HCT116 (cell line): ENCODE measurements at regions not wholly inside any gene's neighbourhood (a gene's known extent, or its start where the extent isn't known, plus 50 kb on each side); places are given as distances from the start of the nearest gene placed in this dataset.

Source experiments
- ATAC-seq: fragments of 200-7000 bp; cut with Tn5 transposase; 2 replicates; pipeline ENCODE4 v1.9.1; 2020; ENCODE audit warnings: mild to moderate bottlenecking, moderate library complexity
- BruUV-seq: library from RNA; stranded (reverse); fragments of 400-500 nt; replicated peaks from 2 replicates; lab custom pipeline; 2021; lab: Mats Ljungman, UMichigan
- CTCF ChIA-PET: fragments of 300-600 bp; sonication (Branson Sonifier 250); formaldehyde crosslinking; loops from one replicate; lab custom pipeline; 2021; ENCODE audit warnings: antibody characterized with exemption; lab: Charles Lee
- POLR2A ChIA-PET: fragments of 300-600, 350-600 bp; sonication (Branson Sonifier 250); formaldehyde crosslinking; loops from one replicate; lab custom pipeline; 2021; ENCODE audit warnings: antibody characterized with exemption; lab: Charles Lee
- RAD21 ChIA-PET, 2 experiments: fragments of 300-600 bp; sonication (Branson Sonifier 250); formaldehyde crosslinking; loops; one replicate each; lab custom pipeline; 2023; ENCODE audit warnings: low total read pairs in 2 of 2; ENCODE audit not compliant: uncharacterized antibody in 2 of 2, unreplicated experiment in 2 of 2, low non-redundant PET in 1 of 2; lab: Charles Lee
- DNase-seq: peaks from one replicate; pipeline ENCODE4 v3.0.0-alpha.2; 2010; ENCODE audit warnings: low read depth, low spot score
- H2AFZ ChIP-seq: fragments of 200-600 bp; shearing (Covaris generic), sonication (generic); 2 replicates; pipeline ENCODE4 v1.6.1; 2017; ENCODE audit warnings: low read depth, mixed run types, mixed read lengths, antibody characterized with exemption, low read length; ENCODE audit not compliant: poor library complexity, severe bottlenecking
- H3K27ac ChIP-seq: 2 replicates; pipeline ENCODE4 v1.5.1; 2012; ENCODE audit warnings: low read depth, low read length
- H3K27me3 ChIP-seq: fragments of 200-600 bp; sonication (generic); 2 replicates; pipeline ENCODE4 v1.6.1; 2016; ENCODE audit warnings: mixed run types, low read length, mixed read lengths; ENCODE audit not compliant: insufficient read depth
- H3K36me3 ChIP-seq, 2 experiments: fragments of 200-500 bp in 1 of 2; fragments of 200-600 bp in 1 of 2; sonication (Bioruptor generic) in 1 of 2; sonication (generic) in 1 of 2; 2 replicates each; pipeline versions ENCODE4 v1.5.1 to v1.6.1; 2014 to 2016; ENCODE audit warnings: low read length in 2 of 2, inconsistent platforms in 1 of 2, mixed read lengths in 1 of 2, mixed run types in 1 of 2; ENCODE audit not compliant: insufficient read depth in 2 of 2, control insufficient read depth in 1 of 2
- H3K4me1 ChIP-seq, 2 experiments: fragments of 200-600 bp in 1 of 2; sonication (generic) in 1 of 2; 2 replicates each; pipeline versions ENCODE4 v1.5.1 to v1.6.1; 2012 to 2017; ENCODE audit warnings: low read length in 2 of 2, inconsistent platforms in 1 of 2, mild to moderate bottlenecking in 1 of 2, mixed read lengths in 1 of 2, mixed run types in 1 of 2, moderate library complexity in 1 of 2; ENCODE audit not compliant: insufficient read depth in 2 of 2, control insufficient read depth in 1 of 2
- H3K4me2 ChIP-seq: fragments of 200-600 bp; sonication (generic); 2 replicates; pipeline ENCODE4 v1.6.1; 2017; ENCODE audit warnings: mixed run types, low read length, mixed read lengths
- H3K4me3 ChIP-seq, 2 experiments: fragments of 200-600 bp in 1 of 2; sonication (generic) in 1 of 2; replicated peaks in 1 of 2; 2 replicates each; pipeline ENCODE4 v1.5.1; 2011 to 2016; ENCODE audit warnings: low read length in 2 of 2, control low read depth in 1 of 2, low read depth in 1 of 2, mild to moderate bottlenecking in 1 of 2, mixed read lengths in 1 of 2, mixed run types in 1 of 2
- H3K79me2 ChIP-seq: fragments of 200-600 bp; sonication (generic); 2 replicates; pipeline ENCODE4 v1.6.1; 2017; ENCODE audit warnings: mild to moderate bottlenecking, mixed run types, low read length, moderate library complexity, mixed read lengths; ENCODE audit not compliant: insufficient read depth
- H3K9ac ChIP-seq: fragments of 200-600 bp; sonication (generic); 2 replicates; pipeline ENCODE4 v1.6.1; 2016; ENCODE audit warnings: low read length, mixed read lengths
- H3K9me2 ChIP-seq: fragments of 200-600 bp; sonication (generic), shearing (Covaris generic); 2 replicates; pipeline ENCODE4 v1.6.1; 2017; ENCODE audit warnings: mixed run types, mild to moderate bottlenecking, moderate library complexity; ENCODE audit not compliant: insufficient read depth
- H3K9me3 ChIP-seq, 2 experiments: fragments of 200-500 bp in 1 of 2; fragments of 200-600 bp in 1 of 2; sonication (Bioruptor generic) in 1 of 2; sonication (generic) in 1 of 2; 2 replicates each; pipeline ENCODE4 v1.6.1; 2014 to 2017; ENCODE audit warnings: low read length in 2 of 2, mixed read lengths in 2 of 2, inconsistent platforms in 1 of 2, low read depth in 1 of 2, mild to moderate bottlenecking in 1 of 2, mixed run types in 1 of 2, moderate library complexity in 1 of 2; ENCODE audit not compliant: control insufficient read depth in 1 of 2, insufficient read depth in 1 of 2
- H4K20me1 ChIP-seq: fragments of 200-600 bp; sonication (generic), shearing (Covaris generic); 2 replicates; pipeline ENCODE4 v1.6.1; 2017; ENCODE audit warnings: mixed run types, mild to moderate bottlenecking, moderate library complexity; ENCODE audit not compliant: insufficient read depth
- ATF3 ChIP-seq: IDR thresholded peaks from 2 replicates; pipeline ENCODE4 v1.6.1; 2012
- ELF1 ChIP-seq: IDR thresholded peaks from 2 replicates; pipeline ENCODE4 v1.6.1; 2012; ENCODE audit warnings: low read depth, borderline replicate concordance
- EZH2 ChIP-seq: fragments of 200-600 bp; sonication (generic); IDR thresholded peaks from 2 replicates; pipeline ENCODE4 v1.6.1; 2017; ENCODE audit warnings: antibody characterized with exemption, mixed run types
- FOSL1 ChIP-seq: IDR thresholded peaks from 2 replicates; pipeline ENCODE4 v1.6.1; 2012; ENCODE audit warnings: low read depth
- POLR2A ChIP-seq: IDR thresholded peaks from 2 replicates; pipeline ENCODE4 v1.7.0; 2011; ENCODE audit warnings: borderline replicate concordance; ENCODE audit not compliant: insufficient read depth, insufficient read length; ENCODE audit errors: extremely low read depth
- POLR2AphosphoS5 ChIP-seq: IDR thresholded peaks from 2 replicates; pipeline ENCODE4 v1.6.1; 2011; ENCODE audit warnings: mild to moderate bottlenecking, low read depth, low read length, moderate library complexity
- YY1 ChIP-seq: IDR thresholded peaks from 2 replicates; pipeline ENCODE4 v1.6.1; 2011; ENCODE audit warnings: low read length, low read depth, moderate library complexity, mild to moderate bottlenecking; ENCODE audit not compliant: insufficient replicate concordance; ENCODE audit errors: extremely low read depth
- ZBTB33 ChIP-seq: IDR thresholded peaks from 2 replicates; pipeline ENCODE4 v1.6.1; 2011; ENCODE audit warnings: mild to moderate bottlenecking, low read length, moderate library complexity; ENCODE audit not compliant: insufficient replicate concordance; ENCODE audit errors: extremely low read depth
- ZNF274 ChIP-seq: fragments of 200-500 bp; sonication (Bioruptor generic); IDR thresholded peaks from 2 replicates; pipeline ENCODE4 v1.6.1; 2014; ENCODE audit warnings: mild to moderate bottlenecking, low read depth, low read length, inconsistent platforms
- intact Hi-C: fragments of 100-400 bp; cut with micrococcal nuclease; formaldehyde crosslinking; loops from 2 replicates; pipeline ENCODE4 v1.10.0; 2022

DNA sequence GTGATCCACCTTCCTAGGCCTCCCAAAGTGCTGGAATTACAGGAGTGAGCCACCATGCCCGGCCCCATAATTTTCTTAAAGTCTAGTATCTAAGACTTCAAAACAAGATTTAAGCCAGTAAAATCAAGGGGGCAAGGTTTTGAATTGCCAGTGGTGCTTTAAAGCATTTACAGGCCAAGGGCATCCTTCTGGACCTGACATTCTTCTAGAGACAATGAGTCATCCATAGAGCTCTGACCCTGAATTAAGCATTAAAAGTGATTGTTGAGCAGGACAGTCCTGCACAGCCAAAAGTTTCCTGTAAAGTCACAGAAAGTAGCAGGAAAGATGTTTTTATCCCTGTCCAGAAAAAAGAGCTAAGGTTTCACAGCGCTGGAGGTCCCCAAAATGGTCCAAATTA lies 50.9 kb upstream of the ATP12A start (continued):
- TF ChIP-seq ZBTB33 (no peak), ZNF274 (no peak)

DNA sequence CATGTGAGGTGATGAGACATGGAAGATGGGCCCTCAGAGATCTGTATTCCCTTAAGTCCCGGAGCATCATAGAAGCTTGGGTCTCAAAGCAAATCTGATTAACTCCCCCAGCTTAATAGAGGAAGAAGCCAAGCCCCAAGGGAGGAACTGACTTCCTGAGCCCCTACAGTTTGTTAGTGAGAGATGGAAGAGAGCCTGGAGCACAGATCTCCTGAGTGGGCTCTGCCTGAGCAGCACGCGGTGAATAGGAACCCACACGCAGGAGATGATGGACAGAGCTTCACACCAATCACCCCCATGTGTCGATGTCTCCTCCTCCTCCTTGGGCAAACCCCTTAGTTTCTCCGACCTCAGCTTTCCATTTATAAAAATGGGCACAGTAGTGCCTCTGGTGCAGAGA lies 50.1 kb upstream of the ATP12A start:
- DNase-seq, result no peak
- ATAC-seq, result no peak
- TF ChIP-seq ZNF274, result no peak
- TF ChIP-seq POLR2AphosphoS5, result no peak
- TF ChIP-seq ELF1, result no peak
- TF ChIP-seq ATF3, result no peak
- TF ChIP-seq FOSL1, result no peak
- no peak for TF ChIP-seq POLR2A
- no peak for TF ChIP-seq EZH2
- no peak for TF ChIP-seq YY1
- Histone ChIP-seq H3K4me3 (no peak overlapping the region), H3K9me3 (no peaks in the 10 kb centered on the region), H3K27me3 (no peaks in the 10 kb centered on the region), H3K36me3 (no peaks in the 10 kb centered on the region), H3K79me2 (no peaks in the 10 kb centered on the region), H3K4me1 (peaks cover 0 to 14% of the 10 kb centered on the region in 2 experiments; a peak in 2 of 4 replicates), H3K27ac (no peak overlapping the region), H3K9me2 (no peaks in the 10 kb centered on the region), H4K20me1 (no peaks in the 10 kb centered on the region), H2AFZ (no peak overlapping the region), H3K4me2 (no peak overlapping the region), H3K9ac (no peak overlapping the region)
- POLR2A ChIA-PET, result no interaction called here
- intact Hi-C loops, result no loop called here
- no TSS peak for BruUV-seq
- CTCF ChIA-PET, result no interaction called here
- RAD21 ChIA-PET, result no interaction called here
